ENCODE measurements at regions not wholly inside any gene's neighbourhood (a gene's known extent, or its start where the extent isn't known, plus 50 kb on each side); places are given as distances from the start of the nearest gene placed in this dataset.

GRCh38 chr18:38941711-38942561 is 1376.3 kb upstream of the CELF4 start:
- DNase-seq (no peak), FAIRE-seq (no peak)
- no peak overlapping the region for H3K4me3 ChIP-seq (ENCODE audit: low read length in 3 of 3)
- H3K27me3 ChIP-seq (ENCODE audit: control insufficient read depth, insufficient read depth, low read length): no peaks in the 10 kb centered on the region
- no peak overlapping the region for H3K27ac ChIP-seq (ENCODE audit: low read depth in 2 of 2, low read length in 2 of 2)
- no peaks in the 10 kb centered on the region for H3K36me3 ChIP-seq (ENCODE audit: control insufficient read depth in 2 of 3, insufficient read depth in 3 of 3, low read length in 3 of 3)
- no peaks in the 10 kb centered on the region for H3K9me3 ChIP-seq (ENCODE audit: control insufficient read depth in 2 of 3, insufficient read depth in 1 of 3, low read length in 3 of 3)
- H3K4me1 ChIP-seq (ENCODE audit: control insufficient read depth in 2 of 3, insufficient read depth in 2 of 3, low read depth in 1 of 3, low read length in 3 of 3): no peaks in the 10 kb centered on the region
- intact Hi-C loops (cut with DNase I): no loop called here
- no peak overlapping the region for H3K9ac ChIP-seq (ENCODE audit: low read length in 3 of 3)
- no peak for TF ChIP-seq CTCF (IDR thresholded peaks at IDR 0.05; ENCODE audit: borderline replicate concordance, extremely low read depth, insufficient read depth)

GRCh38 chr18:38940863-38941531 is 1375.4 kb upstream of the CELF4 start:
- DNase-seq (no peak), FAIRE-seq (no peak)
- Histone ChIP-seq H3K4me3 (ENCODE audit: low read length in 3 of 3) (no peak overlapping the region), H3K4me1 (ENCODE audit: control insufficient read depth in 2 of 3, insufficient read depth in 2 of 3, low read depth in 1 of 3, low read length in 3 of 3) (no peaks in the 10 kb centered on the region), H3K9me3 (ENCODE audit: control insufficient read depth in 2 of 3, insufficient read depth in 1 of 3, low read length in 3 of 3) (no peaks in the 10 kb centered on the region), H3K9ac (ENCODE audit: low read length in 3 of 3) (no peak overlapping the region), H3K36me3 (ENCODE audit: control insufficient read depth in 2 of 3, insufficient read depth in 3 of 3, low read length in 3 of 3) (no peaks in the 10 kb centered on the region), H3K27ac (ENCODE audit: low read depth in 2 of 2, low read length in 2 of 2) (no peak overlapping the region), H3K27me3 (ENCODE audit: control insufficient read depth, insufficient read depth, low read length) (no peaks in the 10 kb centered on the region)
- intact Hi-C loops (cut with DNase I): no loop called here
- no peak for TF ChIP-seq CTCF (IDR thresholded peaks at IDR 0.05; ENCODE audit: borderline replicate concordance, extremely low read depth, insufficient read depth)

GRCh38 chr18:38940475-38940862 is 1374.9 kb upstream of the CELF4 start:
- intact Hi-C loops (cut with DNase I): no loop called here
- Histone ChIP-seq H3K27me3 (ENCODE audit: control insufficient read depth, insufficient read depth, low read length) (no peaks in the 10 kb centered on the region), H3K27ac (ENCODE audit: low read depth in 2 of 2, low read length in 2 of 2) (no peak overlapping the region), H3K9ac (ENCODE audit: low read length in 3 of 3) (no peak overlapping the region), H3K36me3 (ENCODE audit: control insufficient read depth in 2 of 3, insufficient read depth in 3 of 3, low read length in 3 of 3) (no peaks in the 10 kb centered on the region), H3K9me3 (ENCODE audit: control insufficient read depth in 2 of 3, insufficient read depth in 1 of 3, low read length in 3 of 3) (no peaks in the 10 kb centered on the region), H3K4me3 (ENCODE audit: low read length in 3 of 3) (no peak overlapping the region), H3K4me1 (ENCODE audit: control insufficient read depth in 2 of 3, insufficient read depth in 2 of 3, low read depth in 1 of 3, low read length in 3 of 3) (no peaks in the 10 kb centered on the region)
- no peak for TF ChIP-seq CTCF (IDR thresholded peaks at IDR 0.05; ENCODE audit: borderline replicate concordance, extremely low read depth, insufficient read depth)
- FAIRE-seq (no peak), DNase-seq (no peak)
